Smooth muscle cell (in vitro differentiated cells): ENCODE measurements at regions not wholly inside any gene's neighbourhood (a gene's known extent, or its start where the extent isn't known, plus 50 kb on each side); places are given as distances from the start of the nearest gene placed in this dataset.

Experiments
- DNase-seq: peaks from one replicate; lab custom pipeline; 2025; ENCODE audit not compliant: unreplicated experiment; lab: John Stamatoyannopoulos, UW
- H2AFZ ChIP-seq: fragments of 200-600 bp; sonication (generic); 2 replicates; pipeline ENCODE4 v1.6.0; 2016; ENCODE audit warnings: antibody characterized with exemption, low read depth, mild to moderate bottlenecking
- H3F3A ChIP-seq: fragments of 200-600 bp; sonication (generic); 2 replicates; pipeline ENCODE4 v1.6.0; 2017; ENCODE audit warnings: antibody characterized with exemption, low read depth
- H3K27ac ChIP-seq: fragments of 200-600 bp; sonication (generic); 2 replicates; pipeline ENCODE4 v1.5.1; 2016; ENCODE audit warnings: low read depth, mild to moderate bottlenecking
- H3K27me3 ChIP-seq: fragments of 200-600 bp; sonication (generic); 2 replicates; pipeline ENCODE4 v1.6.1; 2016; ENCODE audit warnings: low read depth, mild to moderate bottlenecking
- H3K36me3 ChIP-seq: fragments of 200-600 bp; sonication (generic); 2 replicates; pipeline ENCODE4 v1.5.1; 2016; ENCODE audit warnings: low read depth
- H3K4me1 ChIP-seq: fragments of 200-600 bp; sonication (generic); 2 replicates; pipeline ENCODE4 v1.5.1; 2016; ENCODE audit warnings: low read depth
- H3K4me2 ChIP-seq: fragments of 200-600 bp; sonication (generic); 2 replicates; pipeline ENCODE4 v1.6.0; 2016; ENCODE audit warnings: mild to moderate bottlenecking
- H3K4me3 ChIP-seq: fragments of 200-600 bp; sonication (generic); 2 replicates; pipeline ENCODE4 v1.5.1; 2016; ENCODE audit warnings: mild to moderate bottlenecking
- H3K79me2 ChIP-seq: fragments of 200-600 bp; sonication (generic); 2 replicates; pipeline ENCODE4 v1.6.0; 2016; ENCODE audit warnings: low read depth, mild to moderate bottlenecking
- H3K9ac ChIP-seq: fragments of 200-600 bp; sonication (generic); 2 replicates; pipeline ENCODE4 v1.6.0; 2016; ENCODE audit warnings: low read depth
- H3K9me3 ChIP-seq: fragments of 200-600 bp; sonication (generic); replicated peaks from 2 replicates; pipeline ENCODE4 v1.5.1; 2016; ENCODE audit warnings: low read depth
- H4K20me1 ChIP-seq: fragments of 200-600 bp; sonication (generic); 2 replicates; pipeline ENCODE4 v1.6.0; 2016; ENCODE audit warnings: low read depth
- WGBS: methylation state at CpG from one replicate; pipeline ENCODE4 v1.1.7; 2016; ENCODE audit warnings: low lambda C conversion rate; 5-methylcytosine and 5-hydroxymethylcytosine counted together
- TF ChIP-seq, protein P1 (sequence below): fragments of 200-600 bp; sonication (generic); IDR thresholded peaks from 2 replicates; pipeline ENCODE4 v1.5.1; 2017; ENCODE audit warnings: borderline replicate concordance, mild to moderate bottlenecking, antibody characterized with exemption; ENCODE audit not compliant: insufficient read depth, poor library complexity, severe bottlenecking

DNA sequence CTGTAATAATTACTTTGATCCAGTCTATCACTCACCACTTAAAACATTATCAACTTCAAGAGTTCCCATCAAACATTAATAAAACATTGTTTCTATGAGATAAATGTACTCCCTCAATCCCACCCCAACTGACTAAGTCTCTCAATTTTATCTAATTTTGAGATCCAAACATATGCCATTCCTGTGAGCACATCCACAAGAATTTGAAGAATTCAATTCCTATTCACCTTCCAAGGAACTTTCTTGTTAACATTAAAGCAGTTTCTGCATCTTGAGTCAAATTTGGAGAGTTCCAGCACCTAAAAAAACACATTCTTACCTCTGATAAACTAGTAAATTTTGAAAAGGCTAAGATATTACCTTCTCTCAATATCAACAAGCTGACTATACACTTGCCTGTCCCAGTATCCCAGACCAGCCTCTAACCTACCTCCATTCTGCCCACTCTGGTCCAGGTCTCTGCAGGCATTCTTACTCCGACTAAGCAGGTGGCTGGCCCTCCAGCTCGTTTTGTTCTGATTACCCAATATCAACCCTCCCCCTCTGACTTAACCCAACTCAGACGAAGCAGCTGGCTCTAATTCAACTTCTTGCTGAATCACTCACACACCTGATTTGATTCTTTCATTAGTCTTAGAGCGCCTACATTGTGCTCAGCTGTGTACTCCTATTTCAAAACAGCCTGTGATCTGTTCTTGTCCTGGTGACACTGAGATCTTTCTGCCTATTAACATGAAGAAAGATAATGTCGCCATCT is 275.2 kb downstream of the IPMK start:
- DNase-seq: no peak
- H3K27ac ChIP-seq: no peak overlapping the region
- 69% methylated on average over 5 of the region's 5 CpGs for WGBS
- H3K4me1 ChIP-seq: no peaks in the 10 kb centered on the region
- H2AFZ ChIP-seq: no peak overlapping the region
- no peak overlapping the region for H3K4me3 ChIP-seq
- H3K9me3 ChIP-seq: no peaks in the 10 kb centered on the region
- H4K20me1 ChIP-seq: no peaks in the 10 kb centered on the region
- H3K27me3 ChIP-seq: no peaks in the 10 kb centered on the region
- no peaks in the 10 kb centered on the region for H3F3A ChIP-seq
- no peak overlapping the region for H3K9ac ChIP-seq
- TF ChIP-seq, protein P1, sequence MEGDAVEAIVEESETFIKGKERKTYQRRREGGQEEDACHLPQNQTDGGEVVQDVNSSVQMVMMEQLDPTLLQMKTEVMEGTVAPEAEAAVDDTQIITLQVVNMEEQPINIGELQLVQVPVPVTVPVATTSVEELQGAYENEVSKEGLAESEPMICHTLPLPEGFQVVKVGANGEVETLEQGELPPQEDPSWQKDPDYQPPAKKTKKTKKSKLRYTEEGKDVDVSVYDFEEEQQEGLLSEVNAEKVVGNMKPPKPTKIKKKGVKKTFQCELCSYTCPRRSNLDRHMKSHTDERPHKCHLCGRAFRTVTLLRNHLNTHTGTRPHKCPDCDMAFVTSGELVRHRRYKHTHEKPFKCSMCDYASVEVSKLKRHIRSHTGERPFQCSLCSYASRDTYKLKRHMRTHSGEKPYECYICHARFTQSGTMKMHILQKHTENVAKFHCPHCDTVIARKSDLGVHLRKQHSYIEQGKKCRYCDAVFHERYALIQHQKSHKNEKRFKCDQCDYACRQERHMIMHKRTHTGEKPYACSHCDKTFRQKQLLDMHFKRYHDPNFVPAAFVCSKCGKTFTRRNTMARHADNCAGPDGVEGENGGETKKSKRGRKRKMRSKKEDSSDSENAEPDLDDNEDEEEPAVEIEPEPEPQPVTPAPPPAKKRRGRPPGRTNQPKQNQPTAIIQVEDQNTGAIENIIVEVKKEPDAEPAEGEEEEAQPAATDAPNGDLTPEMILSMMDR: no peak
- H3K4me2 ChIP-seq: no peak overlapping the region
- no peaks in the 10 kb centered on the region for H3K36me3 ChIP-seq
- H3K79me2 ChIP-seq: no peaks in the 10 kb centered on the region

DNA sequence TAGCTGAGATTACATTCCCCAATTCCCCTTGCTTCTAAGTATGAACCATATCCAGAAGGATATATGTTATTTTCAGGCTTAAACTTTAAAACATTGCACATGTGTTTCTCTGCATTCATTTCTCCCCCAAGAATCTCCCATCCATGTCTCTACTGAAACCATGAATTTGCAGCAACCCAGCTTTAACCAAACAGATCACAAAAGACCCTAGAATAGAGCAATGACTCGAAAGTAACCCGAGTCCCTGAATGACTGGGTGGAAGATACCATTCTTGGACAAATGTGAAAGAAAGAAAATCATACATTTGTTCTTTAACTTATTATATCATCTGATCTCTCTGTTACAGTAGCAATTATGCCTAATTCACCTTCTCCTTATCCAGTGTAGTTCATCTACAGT is 278.7 kb downstream of the IPMK start:
- TF ChIP-seq, protein P1: no peak
- no peak overlapping the region for H3K4me2 ChIP-seq
- H3K36me3 ChIP-seq: no peaks in the 10 kb centered on the region
- WGBS: 84% methylated on average over 2 of the region's 2 CpGs
- no peaks in the 10 kb centered on the region for H3K9me3 ChIP-seq
- H3K4me3 ChIP-seq: no peak overlapping the region
- no peaks in the 10 kb centered on the region for H4K20me1 ChIP-seq
- DNase-seq: no peak
- no peaks in the 10 kb centered on the region for H3K4me1 ChIP-seq
- H3K27ac ChIP-seq: no peak overlapping the region
- no peaks in the 10 kb centered on the region for H3F3A ChIP-seq
- H3K79me2 ChIP-seq: no peaks in the 10 kb centered on the region
- no peaks in the 10 kb centered on the region for H3K27me3 ChIP-seq
- no peak overlapping the region for H3K9ac ChIP-seq
- H2AFZ ChIP-seq: no peak overlapping the region

DNA sequence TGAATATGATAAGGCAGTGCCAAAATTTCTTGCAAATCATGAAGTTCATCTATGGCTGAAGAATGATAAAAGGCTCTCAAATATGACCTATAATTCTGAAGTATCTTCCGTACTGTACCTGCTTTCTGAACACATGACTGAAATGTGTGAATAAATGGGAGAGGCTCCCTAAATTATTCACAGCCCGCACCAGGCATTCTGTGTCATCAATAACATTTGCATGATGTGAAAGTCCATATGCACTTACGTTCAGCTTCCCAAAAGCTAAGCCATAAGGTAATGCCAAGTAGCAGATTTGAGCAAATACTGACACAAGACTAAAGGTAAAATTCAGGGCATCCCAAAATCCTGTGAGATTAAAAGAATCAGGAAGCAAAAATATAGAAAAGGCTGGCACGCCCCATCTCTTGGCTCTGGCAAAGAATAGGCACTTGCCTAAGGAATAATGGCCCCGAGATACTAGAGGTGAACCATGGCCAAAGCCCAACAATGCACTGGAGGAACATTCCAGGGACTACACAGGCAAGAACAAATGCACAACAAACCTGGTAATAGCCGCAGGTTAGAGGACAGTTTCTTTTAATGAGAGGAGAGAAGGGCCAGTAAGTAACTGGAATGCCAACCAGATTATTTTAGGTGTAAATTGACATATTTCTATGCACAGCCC is 280.5 kb downstream of the IPMK start:
- H3K4me3 ChIP-seq: no peak overlapping the region

More for the DNA sequence above, 280.5 kb downstream of the IPMK start:
- Histone ChIP-seq H3K4me1 (no peaks in the 10 kb centered on the region), H3K27me3 (no peaks in the 10 kb centered on the region), H3K79me2 (no peaks in the 10 kb centered on the region), H3F3A (no peaks in the 10 kb centered on the region), H3K36me3 (no peaks in the 10 kb centered on the region), H3K9me3 (no peaks in the 10 kb centered on the region), H4K20me1 (no peaks in the 10 kb centered on the region), H3K4me2 (no peak overlapping the region), H2AFZ (no peak overlapping the region), H3K9ac (no peak overlapping the region), H3K27ac (no peak overlapping the region)
- DNase-seq: no peak
- TF ChIP-seq, protein P1: no peak
- WGBS: 91% methylated on average over 6 of the region's 6 CpGs
